ENCODE measurements at regions not wholly inside any gene's neighbourhood (a gene's known extent, or its start where the extent isn't known, plus 50 kb on each side); places are given as distances from the start of the nearest gene placed in this dataset.
A peak's percentile ranks its signal among the peaks of the same experiment; 100 is the strongest.
"Not testable (repeated sequence)": the region's sequence is repeated elsewhere in the genome, so short reads cannot be mapped to it uniquely, and the experiment has no call there.

GRCh38 chr7:128561116-128561722 is 84.7 kb downstream of the METTL2B start:
- DNase-seq (ENCODE audit: low read depth in 2 of 2), result not testable (repeated sequence)

- DNase-seq (ENCODE audit: low read depth in 2 of 2), result not testable (repeated sequence)
Observed at GRCh38 chr7:128562795-128563194, 86.2 kb downstream of the METTL2B start.

- DNase-seq (ENCODE audit: low read depth in 2 of 2), result not testable (repeated sequence)
Observed at GRCh38 chr7:128564123-128564700, 87.7 kb downstream of the METTL2B start.

- not testable (repeated sequence) for DNase-seq (ENCODE audit: low read depth in 2 of 2)
Observed at GRCh38 chr7:128564932-128565864, 88.7 kb downstream of the METTL2B start.

- not testable (repeated sequence) for DNase-seq (ENCODE audit: low read depth in 2 of 2)
Observed at GRCh38 chr7:128575277-128575676, 96.8 kb upstream of the GARIN1A start.

- not testable (repeated sequence) for DNase-seq (ENCODE audit: low read depth in 2 of 2)
Observed at GRCh38 chr7:128576953-128577352, 95.1 kb upstream of the GARIN1A start.

GRCh38 chr7:128579843-128580242 is 92.2 kb upstream of the GARIN1A start:
- not testable (repeated sequence) for DNase-seq (ENCODE audit: low read depth in 2 of 2)

- DNase-seq (ENCODE audit: low read depth in 2 of 2), result not testable (repeated sequence)
Observed at GRCh38 chr7:128581100-128581499, 91.0 kb upstream of the GARIN1A start.

- DNase-seq (ENCODE audit: low read depth in 2 of 2), result not testable (repeated sequence)
Observed at GRCh38 chr7:128581825-128582561, 90.1 kb upstream of the GARIN1A start.

- DNase-seq (ENCODE audit: low read depth in 2 of 2), result not testable (repeated sequence)
Observed at GRCh38 chr7:128586715-128587114, 85.4 kb upstream of the GARIN1A start.

- DNase-seq (ENCODE audit: low read depth in 2 of 2), result no peak
Observed at GRCh38 chr7:128591705-128592104, 80.4 kb upstream of the GARIN1A start.

- not testable (repeated sequence) for DNase-seq (ENCODE audit: low read depth in 2 of 2)
Observed at GRCh38 chr7:128592209-128592608, 79.9 kb upstream of the GARIN1A start.

GRCh38 chr7:128594061-128594460 is 78.0 kb upstream of the GARIN1A start:
- not testable (repeated sequence) for DNase-seq (ENCODE audit: low read depth in 2 of 2)

GRCh38 chr7:128596336-128597128 is 75.6 kb upstream of the GARIN1A start:
- not testable (repeated sequence) for DNase-seq (ENCODE audit: low read depth in 2 of 2)

GRCh38 chr7:128598946-128599345 is 73.1 kb upstream of the GARIN1A start:
- not testable (repeated sequence) for DNase-seq (ENCODE audit: low read depth in 2 of 2)

- DNase-seq (ENCODE audit: low read depth in 2 of 2), result peak; percentile 29 to 34
Observed at GRCh38 chr7:128608678-128609421, 63.2 kb upstream of the GARIN1A start.

GRCh38 chr7:128613366-128613765 is 58.7 kb upstream of the GARIN1A start:
- DNase-seq (ENCODE audit: low read depth in 2 of 2), result not testable (repeated sequence)

GRCh38 chr7:128614812-128615211 is 57.3 kb upstream of the GARIN1A start:
- not testable (repeated sequence) for DNase-seq (ENCODE audit: low read depth in 2 of 2)

GRCh38 chr7:128616799-128617198 is 55.3 kb upstream of the GARIN1A start:
- DNase-seq (ENCODE audit: low read depth in 2 of 2), result not testable (repeated sequence)
